Breast epithelium (tissue), 4 donors: ENCODE measurements at regions not wholly inside any gene's neighbourhood (a gene's known extent, or its start where the extent isn't known, plus 50 kb on each side); places are given as distances from the start of the nearest gene placed in this dataset.

ENCODE experiments used
- DNase-seq, 2 donors: peaks; one replicate each; pipeline ENCODE4 v3.0.0-alpha.2; 2019; ENCODE audit warnings: low spot score in 2 of 2
- H3K27ac ChIP-seq, 2 donors: fragments of 200-600 bp; sonication (generic) in 1 of 2; one replicate each; pipeline ENCODE4 v1.5.1; 2016 to 2019; ENCODE audit warnings: mild to moderate bottlenecking in 1 of 2
- H3K27me3 ChIP-seq, 2 donors: fragments of 200-600 bp; sonication (generic) in 1 of 2; one replicate each; pipeline versions ENCODE4 v1.5.1 to v1.6.0; 2017 to 2019; ENCODE audit warnings: control low read depth in 1 of 2, mild to moderate bottlenecking in 1 of 2
- H3K36me3 ChIP-seq: fragments of 200-600 bp; one replicate; pipeline ENCODE4 v1.5.1; 2019
- H3K4me1 ChIP-seq, 2 donors: fragments of 200-600 bp; sonication (generic); one replicate each; pipeline ENCODE4 v1.5.1; 2016 to 2019; ENCODE audit warnings: control low read depth in 1 of 2
- H3K4me3 ChIP-seq, 3 donors: fragments of 200-600 bp; sonication (generic); 1 replicate in 2 of 3; 2 replicates in 1 of 3; pipeline ENCODE4 v1.5.1; 2016 to 2019; ENCODE audit warnings: mild to moderate bottlenecking in 3 of 3, moderate library complexity in 2 of 3
- H3K9me3 ChIP-seq, 2 donors: fragments of 200-600 bp; sonication (generic) in 1 of 2; one replicate each; pipeline ENCODE4 v1.5.1; 2016 to 2019; ENCODE audit warnings: control low read depth in 1 of 2
- POLR2A ChIP-seq: fragments of 450-650 bp; IDR thresholded peaks from one replicate; pipeline ENCODE4 v1.6.1; 2016; ENCODE audit warnings: antibody characterized with exemption, mild to moderate bottlenecking, moderate library complexity
- POLR2AphosphoS5 ChIP-seq, 3 donors: sonication (generic); formaldehyde crosslinking; IDR thresholded peaks; one replicate each; pipeline ENCODE4 v1.6.1; 2017; ENCODE audit warnings: antibody characterized with exemption in 3 of 3
- intact Hi-C: fragments of 100-400 bp; cut with DNase I; formaldehyde crosslinking; loops from one replicate; pipeline ENCODE4 v1.15.1; 2023; ENCODE audit warnings: low total_unique reads
- TF ChIP-seq, protein P1 (sequence below), 3 donors: fragments of 450-650 bp; IDR thresholded peaks; one replicate each; pipeline ENCODE4 v1.5.1; 2016 to 2017; ENCODE audit warnings: antibody characterized with exemption in 3 of 3, mild to moderate bottlenecking in 3 of 3, moderate library complexity in 3 of 3

DNA sequence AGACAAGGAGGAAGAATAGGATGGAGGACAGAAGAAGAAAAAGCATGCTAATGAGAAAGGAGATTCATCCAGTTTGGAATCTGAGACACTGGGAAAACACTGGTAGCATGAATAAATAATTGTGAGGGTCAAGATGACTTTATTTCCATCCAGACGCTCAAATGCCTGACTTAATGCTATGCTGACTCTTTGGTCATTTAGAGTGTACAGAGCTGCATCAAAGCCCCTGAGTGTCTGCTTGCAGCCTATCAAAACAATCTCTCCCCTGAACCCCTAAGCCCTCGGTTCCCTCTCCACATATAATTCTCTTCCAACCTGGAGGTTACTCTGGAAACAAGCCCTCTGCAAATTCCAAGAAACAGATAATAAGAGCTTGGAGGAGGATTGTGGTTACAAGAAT is 208.8 kb downstream of the MAGEB17 start:
- TF ChIP-seq, protein P1, sequence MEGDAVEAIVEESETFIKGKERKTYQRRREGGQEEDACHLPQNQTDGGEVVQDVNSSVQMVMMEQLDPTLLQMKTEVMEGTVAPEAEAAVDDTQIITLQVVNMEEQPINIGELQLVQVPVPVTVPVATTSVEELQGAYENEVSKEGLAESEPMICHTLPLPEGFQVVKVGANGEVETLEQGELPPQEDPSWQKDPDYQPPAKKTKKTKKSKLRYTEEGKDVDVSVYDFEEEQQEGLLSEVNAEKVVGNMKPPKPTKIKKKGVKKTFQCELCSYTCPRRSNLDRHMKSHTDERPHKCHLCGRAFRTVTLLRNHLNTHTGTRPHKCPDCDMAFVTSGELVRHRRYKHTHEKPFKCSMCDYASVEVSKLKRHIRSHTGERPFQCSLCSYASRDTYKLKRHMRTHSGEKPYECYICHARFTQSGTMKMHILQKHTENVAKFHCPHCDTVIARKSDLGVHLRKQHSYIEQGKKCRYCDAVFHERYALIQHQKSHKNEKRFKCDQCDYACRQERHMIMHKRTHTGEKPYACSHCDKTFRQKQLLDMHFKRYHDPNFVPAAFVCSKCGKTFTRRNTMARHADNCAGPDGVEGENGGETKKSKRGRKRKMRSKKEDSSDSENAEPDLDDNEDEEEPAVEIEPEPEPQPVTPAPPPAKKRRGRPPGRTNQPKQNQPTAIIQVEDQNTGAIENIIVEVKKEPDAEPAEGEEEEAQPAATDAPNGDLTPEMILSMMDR (IDR thresholded peaks at IDR 0.05): no peak
- TF ChIP-seq POLR2A (no peak), POLR2AphosphoS5 (IDR thresholded peaks at IDR 0.05) (no peak)
- no peak for DNase-seq
- Histone ChIP-seq H3K36me3 (no peaks in the 10 kb centered on the region), H3K4me1 (no peaks in the 10 kb centered on the region), H3K27me3 (no peaks in the 10 kb centered on the region), H3K4me3 (no peak overlapping the region), H3K9me3 (no peaks in the 10 kb centered on the region), H3K27ac (no peak overlapping the region)
- intact Hi-C loops: no loop called here

DNA sequence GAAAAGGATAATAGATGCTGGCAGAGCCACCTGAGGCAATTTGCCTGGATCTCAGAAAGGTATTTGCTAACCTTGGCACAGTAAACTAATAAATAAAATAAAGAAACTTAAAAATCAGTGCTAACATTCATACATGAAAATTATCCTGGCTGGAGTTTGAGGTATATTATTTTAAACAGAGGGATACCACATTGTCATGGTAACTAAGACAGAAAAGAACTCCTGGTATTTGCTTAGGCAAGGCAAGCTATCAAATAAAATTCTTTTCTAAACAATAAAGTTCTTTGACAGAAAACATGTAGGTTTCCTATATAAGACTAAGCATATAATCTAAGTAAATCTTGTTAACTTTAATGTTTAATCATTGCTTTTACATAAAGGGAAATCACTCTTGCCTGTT is 218.8 kb downstream of the MAGEB17 start:
- Histone ChIP-seq H3K36me3 (no peaks in the 10 kb centered on the region), H3K27me3 (peaks cover 0 to 24% of the 10 kb centered on the region in 2 donors), H3K4me1 (no peaks in the 10 kb centered on the region), H3K4me3 (no peak overlapping the region), H3K27ac (no peak overlapping the region), H3K9me3 (no peaks in the 10 kb centered on the region)
- TF ChIP-seq POLR2AphosphoS5 (IDR thresholded peaks at IDR 0.05): no peak
- TF ChIP-seq POLR2A: no peak
- TF ChIP-seq, protein P1 (IDR thresholded peaks at IDR 0.05): no peak
- intact Hi-C loops: no loop called here
- no peak for DNase-seq

- Histone ChIP-seq H3K27me3 (peaks cover 0 to 6% of the 10 kb centered on the region in 2 donors), H3K36me3 (no peaks in the 10 kb centered on the region), H3K9me3 (no peaks in the 10 kb centered on the region), H3K4me1 (no peaks in the 10 kb centered on the region), H3K27ac (no peak overlapping the region), H3K4me3 (no peak overlapping the region)
- intact Hi-C loops: no loop called here
- TF ChIP-seq POLR2AphosphoS5 (IDR thresholded peaks at IDR 0.05) (no peak), POLR2A (no peak)
- TF ChIP-seq, protein P1 (IDR thresholded peaks at IDR 0.05): no peak
- no peak for DNase-seq
Measured at GRCh38 chrX:16392597-16392996, 225.3 kb downstream of the MAGEB17 start.

DNA sequence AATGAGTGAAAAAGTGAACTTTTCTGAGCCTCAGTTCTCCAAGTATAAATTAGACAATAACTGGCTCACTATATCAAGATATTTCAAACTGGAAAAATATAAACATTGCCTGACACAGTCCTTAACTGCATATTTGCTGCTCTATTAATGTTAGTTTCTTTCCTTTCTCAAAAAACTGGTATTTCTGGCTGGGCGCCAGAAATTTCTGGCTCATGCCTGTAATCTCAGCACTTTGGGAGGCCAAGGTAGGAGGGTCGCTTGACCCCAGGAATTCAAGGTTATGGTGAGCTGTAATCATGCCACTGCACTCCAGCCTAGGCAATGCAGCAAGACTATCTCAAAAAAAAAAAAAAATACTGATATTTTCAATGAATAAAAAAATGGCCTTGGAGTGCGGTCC is 227.0 kb downstream of the MAGEB17 start:
- DNase-seq: no peak
- Histone ChIP-seq H3K27ac (no peak overlapping the region), H3K4me3 (no peak overlapping the region), H3K27me3 (peaks cover 0 to 4% of the 10 kb centered on the region in 2 donors), H3K9me3 (no peaks in the 10 kb centered on the region), H3K36me3 (no peaks in the 10 kb centered on the region), H3K4me1 (no peaks in the 10 kb centered on the region)
- TF ChIP-seq POLR2A (no peak), POLR2AphosphoS5 (IDR thresholded peaks at IDR 0.05) (no peak)
- TF ChIP-seq, protein P1 (IDR thresholded peaks at IDR 0.05): no peak
- intact Hi-C loops: no loop called here

DNA sequence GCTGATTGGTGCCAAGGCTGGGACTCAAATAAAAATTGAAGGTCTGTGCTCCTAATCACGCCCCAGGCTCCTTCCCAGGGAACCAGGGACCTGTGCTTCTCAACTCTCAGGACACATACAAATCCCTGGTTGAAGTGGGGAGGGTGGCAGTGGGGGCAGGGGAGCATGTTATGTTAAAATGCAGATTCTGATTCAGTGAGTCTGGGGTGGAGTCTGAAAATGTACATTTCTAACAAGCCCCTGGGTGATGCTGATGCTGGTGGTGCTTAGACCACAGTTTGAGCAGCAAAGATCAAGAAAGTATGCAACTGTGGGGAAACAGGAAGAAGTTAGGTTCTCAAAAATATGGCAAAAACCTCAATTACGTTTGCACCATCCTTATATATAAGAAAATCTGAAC is 236.5 kb downstream of the MAGEB17 start:
- intact Hi-C loops: no loop called here
- DNase-seq: no peak
- H3K9me3 ChIP-seq: peaks cover 0 to 8% of the 10 kb centered on the region in 2 donors

More for the DNA sequence above, 236.5 kb downstream of the MAGEB17 start:
- H3K4me3 ChIP-seq: no peak overlapping the region
- no peak overlapping the region for H3K27ac ChIP-seq
- H3K27me3 ChIP-seq: peaks cover 0 to 19% of the 10 kb centered on the region in 2 donors
- TF ChIP-seq, protein P1 (IDR thresholded peaks at IDR 0.05): no peak
- no peak for TF ChIP-seq POLR2AphosphoS5 (IDR thresholded peaks at IDR 0.05)
- TF ChIP-seq POLR2A: no peak
- no peaks in the 10 kb centered on the region for H3K4me1 ChIP-seq
- H3K36me3 ChIP-seq: no peaks in the 10 kb centered on the region
